ENCODE measurements at regions not wholly inside any gene's neighbourhood (a gene's known extent, or its start where the extent isn't known, plus 50 kb on each side); places are given as distances from the start of the nearest gene placed in this dataset.

- FAIRE-seq: peak; percentile 53
- peak overlapping the region; percentile 92 for H3K27ac ChIP-seq (ENCODE audit: control insufficient read depth, insufficient read depth, low read length)
- peak overlapping the region; percentile 71 for H3K4me2 ChIP-seq (ENCODE audit: control insufficient read depth, extremely low read depth, insufficient read depth, low read depth, low read length)
- no peak overlapping the region for H3K9ac ChIP-seq (ENCODE audit: control insufficient read depth, extremely low read depth, insufficient read depth, low read length)
- H3K4me1 ChIP-seq (ENCODE audit: control insufficient read depth, extremely low read depth, insufficient read depth, low read length): peaks cover 48% of the 10 kb centered on the region
- H3K27me3 ChIP-seq (ENCODE audit: control insufficient read depth, extremely low read depth, insufficient read depth, low read length): no peaks in the 10 kb centered on the region
- H2AFZ ChIP-seq (ENCODE audit: control insufficient read depth, low read length): peak overlapping the region; percentile 32
- no peaks in the 10 kb centered on the region for H3K79me2 ChIP-seq (ENCODE audit: control insufficient read depth, insufficient read depth, low read length)
- no peaks in the 10 kb centered on the region for H3K36me3 ChIP-seq (ENCODE audit: control insufficient read depth in 2 of 2, extremely low read depth in 1 of 2, insufficient read depth in 2 of 2, low read length in 2 of 2)
- TF ChIP-seq CTCF (optimal IDR thresholded peaks at IDR 0.05 in 1 of 3, IDR thresholded peaks at IDR 0.05 in 1 of 3, conservative IDR thresholded peaks at IDR 0.05 in 1 of 3; ENCODE audit: extremely low read depth in 1 of 3, insufficient read depth in 2 of 3, low read length in 3 of 3): no peak
- no peak for TF ChIP-seq EZH2 (IDR thresholded peaks at IDR 0.05; ENCODE audit: low read length)
- H4K20me1 ChIP-seq (ENCODE audit: control insufficient read depth, extremely low read depth, insufficient read depth, low read length): no peaks in the 10 kb centered on the region
- DNase-seq (ENCODE audit: low read depth, low spot score): no peak
- H3K9me1 ChIP-seq (ENCODE audit: control insufficient read depth, extremely low read depth, insufficient read depth, low read length): no peaks in the 10 kb centered on the region
- H3K9me3 ChIP-seq (ENCODE audit: control insufficient read depth, low read depth, low read length): no peaks in the 10 kb centered on the region
- dilution Hi-C loops (cut with MboI; ENCODE audit: extremely low pct_ligation_motif_present, low sequenced_read_pairs): no loop called here
- H3K4me3 ChIP-seq (ENCODE audit: control insufficient read depth in 2 of 3, extremely low read depth in 1 of 3, insufficient read depth in 2 of 3, low read depth in 1 of 3, low read length in 3 of 3): no peak overlapping the region
These were observed 121.9 kb upstream of the SLC38A2 start for GRCh38 chr12:46494424-46494823.

DNA sequence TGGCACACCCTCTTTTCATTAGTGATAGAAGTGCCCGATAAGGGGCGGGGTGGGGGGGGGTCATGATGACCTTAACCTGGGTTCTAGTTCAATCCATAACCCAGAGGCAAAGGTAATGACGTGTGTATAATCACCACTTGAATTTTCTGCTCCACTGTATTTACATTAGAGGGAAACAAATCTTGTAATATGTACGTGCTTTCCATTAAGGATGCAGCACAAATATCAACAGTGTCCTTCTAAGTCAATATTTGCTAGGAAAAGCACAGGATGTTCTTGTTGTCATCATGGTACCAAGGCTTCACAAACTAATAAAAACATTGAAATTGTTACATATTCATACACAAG lies 121.2 kb upstream of the SLC38A2 start:
- FAIRE-seq: peak; percentile 43
- H3K4me2 ChIP-seq (ENCODE audit: control insufficient read depth, extremely low read depth, insufficient read depth, low read depth, low read length): peak overlapping the region; percentile 71
- TF ChIP-seq CTCF (optimal IDR thresholded peaks at IDR 0.05 in 1 of 3, IDR thresholded peaks at IDR 0.05 in 1 of 3, conservative IDR thresholded peaks at IDR 0.05 in 1 of 3; ENCODE audit: extremely low read depth in 1 of 3, insufficient read depth in 2 of 3, low read length in 3 of 3) (no peak), EZH2 (IDR thresholded peaks at IDR 0.05; ENCODE audit: low read length) (no peak)
- peak overlapping the region; percentile 92 for H3K27ac ChIP-seq (ENCODE audit: control insufficient read depth, insufficient read depth, low read length)
- DNase-seq (ENCODE audit: low read depth, low spot score): no peak
- H3K36me3 ChIP-seq (ENCODE audit: control insufficient read depth in 2 of 2, extremely low read depth in 1 of 2, insufficient read depth in 2 of 2, low read length in 2 of 2): no peaks in the 10 kb centered on the region
- no peaks in the 10 kb centered on the region for H4K20me1 ChIP-seq (ENCODE audit: control insufficient read depth, extremely low read depth, insufficient read depth, low read length)
- no peaks in the 10 kb centered on the region for H3K27me3 ChIP-seq (ENCODE audit: control insufficient read depth, extremely low read depth, insufficient read depth, low read length)
- H2AFZ ChIP-seq (ENCODE audit: control insufficient read depth, low read length): no peak overlapping the region
- peaks cover 49% of the 10 kb centered on the region for H3K4me1 ChIP-seq (ENCODE audit: control insufficient read depth, extremely low read depth, insufficient read depth, low read length)
- no peaks in the 10 kb centered on the region for H3K9me1 ChIP-seq (ENCODE audit: control insufficient read depth, extremely low read depth, insufficient read depth, low read length)
- peak overlapping the region; percentile 43 for H3K9ac ChIP-seq (ENCODE audit: control insufficient read depth, extremely low read depth, insufficient read depth, low read length)
- no peaks in the 10 kb centered on the region for H3K9me3 ChIP-seq (ENCODE audit: control insufficient read depth, low read depth, low read length)
- H3K4me3 ChIP-seq (ENCODE audit: control insufficient read depth in 2 of 3, extremely low read depth in 1 of 3, insufficient read depth in 2 of 3, low read depth in 1 of 3, low read length in 3 of 3): peak overlapping the region in 1 of 3 experiments; percentile 8
- dilution Hi-C loops (cut with MboI; ENCODE audit: extremely low pct_ligation_motif_present, low sequenced_read_pairs): no loop called here
- no peaks in the 10 kb centered on the region for H3K79me2 ChIP-seq (ENCODE audit: control insufficient read depth, insufficient read depth, low read length)

Measured in keratinocyte (primary cell).